GM21528 (cell line): ENCODE measurements at regions not wholly inside any gene's neighbourhood (a gene's known extent, or its start where the extent isn't known, plus 50 kb on each side); places are given as distances from the start of the nearest gene placed in this dataset.
A peak's percentile ranks its signal among the peaks of the same experiment; 100 is the strongest.

Source experiments
- ATAC-seq: cut with Tn5 transposase; IDR thresholded peaks from one replicate; pipeline ENCODE4 v1.9.1; 2021; ENCODE audit warnings: mild to moderate bottlenecking, moderate library complexity; ENCODE audit not compliant: unreplicated experiment, low FRiP score

DNA sequence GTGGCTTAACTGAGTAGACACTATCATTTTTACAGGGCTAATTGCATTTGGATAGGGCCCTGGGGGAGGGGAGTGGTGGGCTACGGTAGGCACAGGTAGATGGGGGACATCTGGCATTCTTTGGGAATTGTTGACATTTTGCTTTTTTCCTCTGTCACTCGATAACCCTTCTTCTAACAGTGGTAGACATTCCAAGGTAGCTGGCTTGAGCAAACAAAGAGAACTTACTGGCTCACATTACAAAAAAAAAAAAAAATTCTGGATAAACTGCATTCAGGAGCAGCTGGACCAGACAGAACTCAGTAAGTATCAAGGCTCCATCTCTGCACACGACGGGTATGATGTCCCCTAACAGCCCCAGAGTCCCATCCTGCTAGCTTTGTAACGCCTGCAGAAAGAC is 585.2 kb downstream of the ZNF608 start:
- ATAC-seq = no peak

GRCh38 chr5:124160265-124160664 is 586.2 kb downstream of the ZNF608 start:
- no peak for ATAC-seq

DNA sequence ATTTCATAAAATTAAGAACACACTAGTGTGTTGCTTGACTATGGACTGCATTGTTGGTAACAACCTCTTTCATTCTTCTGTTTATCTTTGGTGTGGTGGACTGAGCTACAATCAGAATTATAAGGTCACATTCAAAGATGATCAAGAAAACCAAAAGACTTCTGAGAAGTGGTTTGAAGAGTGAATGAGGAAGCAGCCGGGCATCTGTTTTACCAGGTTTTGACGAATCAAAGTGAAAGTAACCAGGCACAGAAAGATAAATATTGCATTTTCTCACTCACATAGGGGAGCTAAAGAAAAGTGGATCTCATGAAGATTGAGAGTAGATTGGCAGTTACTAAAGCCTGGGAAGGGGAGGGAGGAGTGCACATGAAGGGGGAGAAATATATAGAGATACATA is 589.1 kb downstream of the ZNF608 start:
- no peak for ATAC-seq

DNA sequence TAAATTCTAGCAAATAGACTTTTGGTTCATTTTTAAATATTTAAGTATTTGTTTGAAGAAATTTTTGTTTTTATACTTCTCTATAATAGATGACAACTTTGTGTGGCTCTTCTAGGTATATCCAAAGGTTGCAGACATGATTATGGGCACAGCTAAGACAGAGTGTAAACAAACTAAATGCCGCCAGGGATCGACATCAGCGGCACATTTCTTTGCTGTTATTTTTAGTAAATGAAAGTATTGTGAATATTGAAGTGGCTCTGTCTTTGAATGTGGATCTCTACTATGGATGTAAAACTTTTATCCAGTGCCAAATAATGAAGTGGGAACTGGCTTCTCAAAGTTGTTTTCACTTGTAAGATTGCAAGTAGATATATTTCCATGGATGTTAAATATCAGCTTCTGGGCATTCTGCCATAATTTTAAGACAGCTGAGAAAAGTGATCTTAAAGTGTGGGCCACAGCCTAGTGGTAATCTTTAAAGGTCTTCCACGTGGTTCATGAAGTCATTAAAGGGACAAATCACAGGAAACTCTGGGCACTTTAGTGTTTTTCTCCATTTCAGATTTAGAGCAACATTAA is 589.9 kb downstream of the ZNF608 start:
- no peak for ATAC-seq

DNA sequence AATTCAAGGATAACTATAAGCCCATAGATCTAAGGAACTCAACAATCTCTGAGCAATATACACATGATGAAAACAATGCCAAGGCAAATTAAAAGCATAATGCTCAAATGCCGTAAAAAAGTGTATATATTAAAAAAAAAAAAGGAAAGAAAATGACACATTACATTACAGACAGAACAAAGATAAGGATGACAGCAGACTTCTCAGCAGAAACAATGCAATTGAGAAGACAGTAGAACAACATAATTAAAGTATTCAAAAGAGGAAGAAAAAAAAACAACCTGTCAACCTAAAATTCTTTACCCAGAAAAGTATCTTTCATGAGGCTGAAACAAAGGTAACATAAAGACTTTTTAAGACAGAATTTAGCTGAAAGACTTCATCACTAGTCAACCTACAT is 591.7 kb downstream of the ZNF608 start:
- ATAC-seq = no peak

DNA sequence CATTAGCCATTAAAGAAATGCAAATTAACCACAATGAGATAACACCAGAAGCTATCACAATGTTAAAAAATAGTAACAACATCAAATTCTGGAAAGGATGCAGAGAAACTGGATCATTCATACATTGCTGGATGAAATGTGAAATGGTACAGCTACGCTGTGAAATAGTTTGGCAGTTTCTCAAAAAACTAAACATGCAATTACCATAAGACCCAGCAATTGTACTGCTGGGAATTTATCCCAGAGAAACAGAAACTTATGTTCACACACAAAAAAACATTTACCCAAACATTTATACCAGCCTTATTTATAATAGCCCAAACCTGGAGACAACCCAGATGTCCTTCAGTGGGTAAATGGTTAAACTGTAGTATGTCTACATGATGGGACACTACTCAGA is 592.9 kb downstream of the ZNF608 start:
- ATAC-seq = no peak

- ATAC-seq = no peak
Measured at GRCh38 chr5:124148574-124148973, 597.9 kb downstream of the ZNF608 start.

DNA sequence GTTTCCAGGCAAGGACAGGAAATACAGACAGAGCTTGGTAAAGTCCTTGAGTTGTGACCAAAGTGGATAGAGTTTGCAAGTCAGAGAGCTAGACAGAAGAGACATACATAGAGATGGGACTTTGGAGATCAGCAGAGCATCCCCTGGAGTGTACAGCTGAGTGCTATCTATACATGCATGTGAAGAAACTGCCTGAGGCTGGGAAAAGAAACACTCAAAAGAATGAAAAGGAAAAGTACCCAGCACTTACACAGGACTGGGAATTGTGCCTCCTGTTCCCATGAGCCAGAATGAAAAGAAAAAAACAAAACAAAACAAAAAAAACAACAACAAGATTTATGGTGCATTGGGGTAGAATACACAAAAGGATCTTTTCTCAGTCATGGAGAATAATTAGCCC is 606.4 kb downstream of the ZNF608 start:
- ATAC-seq = no peak

DNA sequence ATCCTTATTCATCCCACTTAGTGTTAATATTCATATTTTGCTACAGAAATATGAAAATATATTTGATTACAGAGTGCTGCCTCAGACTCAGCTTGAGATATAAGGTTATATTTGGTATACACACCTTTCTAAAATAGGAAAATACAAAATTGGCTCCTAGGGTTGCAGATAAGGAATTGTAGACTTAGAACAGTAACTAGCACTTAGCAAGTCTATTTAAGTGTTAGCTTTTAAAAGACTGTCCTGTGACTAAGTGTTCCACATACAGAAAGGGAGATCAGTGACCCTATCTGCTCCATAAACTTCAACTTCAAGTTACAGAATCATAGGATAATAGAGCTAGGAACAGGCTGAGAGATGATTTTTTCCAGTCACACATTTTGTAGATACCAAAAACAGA is 607.0 kb downstream of the ZNF608 start:
- ATAC-seq = no peak

DNA sequence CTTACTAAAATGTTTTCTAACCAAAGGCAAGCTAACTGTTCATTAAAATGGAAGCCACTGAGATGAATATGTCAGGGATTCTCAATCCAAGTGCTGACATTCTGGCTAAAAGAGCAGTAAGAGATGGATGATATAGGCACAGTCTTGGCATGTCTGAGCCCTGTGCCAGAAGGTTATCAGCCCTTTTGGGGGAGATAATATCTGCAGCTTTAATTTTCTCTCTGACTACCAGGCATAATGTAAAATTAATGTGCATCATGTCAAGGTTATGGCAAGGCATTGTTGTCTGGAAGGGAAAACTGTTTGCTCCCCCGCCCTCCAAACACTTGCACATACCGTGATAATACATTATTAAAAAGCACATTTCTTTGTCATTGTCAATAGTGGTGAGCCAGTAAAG is 609.8 kb downstream of the ZNF608 start:
- ATAC-seq = no peak

DNA sequence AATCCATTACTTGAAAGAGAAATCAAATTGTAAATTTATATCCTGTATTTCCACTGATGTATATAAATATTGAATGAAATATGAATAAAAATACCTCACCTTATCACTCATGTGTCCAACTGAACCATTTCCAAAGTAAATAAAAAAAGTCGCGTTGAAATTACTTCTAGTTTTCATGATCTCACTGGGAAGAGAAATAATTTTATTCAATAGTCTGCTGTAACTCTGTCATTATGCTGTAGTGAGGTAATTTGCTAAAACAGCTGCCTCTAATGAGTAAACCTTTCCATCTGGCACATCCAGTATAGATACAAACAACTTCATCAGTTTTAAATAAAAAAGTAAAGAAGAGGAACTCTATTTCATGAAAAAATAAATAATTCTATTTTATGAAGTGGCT is 611.5 kb downstream of the ZNF608 start:
- no peak for ATAC-seq

- no peak for ATAC-seq
Measured at GRCh38 chr5:124133406-124133805, 613.0 kb downstream of the ZNF608 start.

DNA sequence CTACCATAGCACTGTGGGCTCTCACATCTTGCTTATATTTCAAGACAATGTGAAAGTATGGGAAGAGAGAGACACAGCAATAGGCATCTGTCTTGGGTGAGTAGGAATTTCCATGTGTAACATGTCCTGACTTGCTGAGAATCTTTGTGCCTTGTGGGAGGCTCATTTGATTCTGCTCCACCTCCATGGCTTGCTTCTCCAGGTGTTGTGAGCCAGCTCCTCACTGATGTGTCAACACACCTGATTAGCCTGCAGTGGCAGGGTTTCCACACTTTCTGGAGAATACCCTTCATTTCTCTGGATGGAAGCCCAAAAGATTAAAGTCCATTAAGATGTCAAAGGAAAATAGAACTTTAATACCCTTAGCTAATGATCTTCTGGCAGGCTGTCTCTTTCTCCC is 613.6 kb downstream of the ZNF608 start:
- no peak for ATAC-seq

- no peak for ATAC-seq
Measured at GRCh38 chr5:124131466-124131865, 615.0 kb downstream of the ZNF608 start.

DNA sequence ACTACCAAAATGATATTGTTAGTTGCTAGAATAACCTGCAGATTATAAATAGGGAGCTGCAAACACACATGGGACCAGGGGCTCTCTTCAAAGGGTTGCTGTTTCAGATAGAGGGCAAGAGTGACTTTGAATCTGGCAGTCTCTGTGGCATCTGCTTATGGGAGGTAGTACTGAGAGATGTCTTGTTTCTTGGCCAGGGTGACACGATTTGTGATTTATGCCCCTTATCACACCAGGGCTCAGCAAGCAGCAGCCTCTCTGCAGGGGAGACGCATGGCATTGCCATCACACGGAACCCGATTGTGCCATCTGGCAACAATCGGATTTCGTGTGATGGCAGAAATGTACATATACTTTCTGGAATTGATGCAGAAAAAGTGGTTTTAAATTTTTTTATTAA is 615.6 kb downstream of the ZNF608 start:
- no peak for ATAC-seq

DNA sequence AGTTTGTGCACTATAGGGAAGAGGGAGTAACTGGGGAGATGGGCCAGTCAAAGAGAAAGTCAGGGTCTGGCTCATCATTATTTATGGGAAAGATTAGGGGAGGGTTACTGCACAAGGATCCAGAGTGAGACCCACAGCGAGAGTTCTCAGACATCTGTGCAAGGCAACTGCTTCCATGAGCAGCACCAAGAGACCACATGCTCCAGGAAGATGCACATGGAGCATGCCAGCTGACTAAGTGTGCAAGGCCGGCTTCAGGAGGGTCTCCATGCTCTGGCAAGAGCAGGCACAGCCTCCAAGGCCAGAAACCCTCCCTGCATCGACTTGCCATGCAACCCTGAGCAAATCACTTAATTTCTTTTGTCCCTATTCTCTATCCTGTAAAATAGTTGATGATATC is 616.9 kb downstream of the CSNK1G3 start:
- no peak for ATAC-seq

DNA sequence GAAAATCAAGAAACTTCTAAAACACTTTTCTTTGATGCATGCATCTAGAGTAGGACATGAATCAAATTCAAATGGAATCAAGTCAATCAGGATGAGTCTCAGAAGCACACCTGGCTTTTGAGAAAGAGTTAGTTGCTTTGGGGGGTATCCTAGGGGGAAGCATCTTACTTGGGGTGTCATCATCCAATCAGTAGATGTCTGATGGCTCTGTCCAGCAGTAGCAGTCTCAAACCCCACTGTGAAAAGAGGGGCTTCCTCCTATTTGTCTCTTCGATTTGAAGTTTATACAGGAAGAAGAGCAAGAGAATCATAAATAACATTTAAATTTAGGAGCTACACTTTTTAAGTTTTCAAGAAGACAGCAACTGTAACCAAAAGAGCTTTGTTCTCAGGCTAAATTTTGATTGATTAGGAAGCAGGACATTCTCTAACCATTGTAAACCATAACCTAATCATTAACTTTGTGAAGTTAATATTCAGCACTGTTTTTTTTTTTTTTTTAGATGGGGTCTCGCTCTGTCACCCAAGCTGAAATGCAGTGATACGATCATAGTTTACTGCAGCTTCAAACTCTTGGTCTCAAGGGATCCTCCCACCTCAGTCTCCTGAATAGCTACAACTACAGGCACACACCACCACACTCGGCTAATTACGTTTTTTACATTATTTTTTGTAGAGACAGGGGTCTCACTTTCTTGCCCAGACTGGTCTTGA is 614.7 kb downstream of the CSNK1G3 start:
- ATAC-seq = peak; percentile 60

GRCh38 chr5:124124711-124125229 is 612.8 kb downstream of the CSNK1G3 start:
- ATAC-seq = no peak

DNA sequence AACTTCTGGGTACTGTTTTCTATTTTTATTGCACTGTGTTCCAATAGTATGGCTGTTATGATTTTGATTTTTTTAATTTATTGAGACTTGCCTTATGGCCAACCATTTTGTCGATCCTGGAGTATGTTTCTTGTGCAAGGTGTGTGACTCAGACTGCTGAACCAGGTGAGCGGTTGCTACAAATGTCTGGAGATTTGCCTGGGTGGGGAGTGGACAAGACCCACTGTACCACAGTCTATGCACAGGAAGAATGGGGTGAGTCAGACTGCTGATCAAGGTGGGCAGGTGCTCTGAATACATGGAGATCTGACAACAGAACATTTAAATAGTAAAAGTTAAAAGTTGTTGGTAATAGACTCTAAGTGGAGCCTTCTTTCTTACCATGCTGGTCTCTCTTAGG is 609.2 kb downstream of the CSNK1G3 start:
- ATAC-seq = no peak

DNA sequence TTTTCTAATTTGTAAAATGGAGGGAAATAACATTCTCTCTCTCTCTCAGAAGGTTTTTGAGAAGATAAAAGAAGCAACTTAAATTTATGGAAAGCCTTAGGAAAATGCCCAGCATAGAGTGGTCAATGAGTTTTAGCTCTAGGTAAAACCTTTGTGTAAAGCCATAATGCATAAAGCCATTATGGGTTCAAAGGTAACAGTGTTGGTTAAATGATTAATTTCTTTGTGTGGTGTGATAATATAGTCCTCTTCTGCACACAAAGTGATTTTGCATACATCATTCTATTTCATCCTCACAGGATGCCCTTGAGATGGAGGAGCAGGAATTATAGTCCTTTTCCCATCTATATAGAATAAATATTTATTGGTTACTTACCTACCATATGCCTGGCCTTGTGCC is 602.9 kb downstream of the CSNK1G3 start:
- no peak for ATAC-seq

DNA sequence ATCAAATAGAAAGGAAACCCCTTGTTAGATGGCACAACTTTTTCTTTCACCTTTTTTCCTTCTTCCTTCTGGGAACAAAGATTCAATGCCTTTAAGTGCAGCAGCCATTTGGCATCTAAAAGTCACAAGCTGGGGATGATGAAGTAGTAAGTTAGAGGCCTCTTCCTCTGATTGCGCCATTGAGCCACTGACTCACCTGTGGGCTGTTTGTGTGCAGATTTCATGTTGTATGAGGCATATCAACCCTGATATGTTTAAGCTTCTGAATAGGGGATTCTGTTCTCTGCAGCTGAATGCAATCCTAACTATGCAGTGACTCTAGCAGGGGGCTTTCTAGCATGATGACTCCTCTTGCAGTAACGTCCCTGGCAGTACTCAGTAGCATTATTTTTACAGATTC is 599.9 kb downstream of the CSNK1G3 start:
- ATAC-seq = no peak

GRCh38 chr5:124110942-124111341 is 599.0 kb downstream of the CSNK1G3 start:
- no peak for ATAC-seq
